ENCODE measurements at regions not wholly inside any gene's neighbourhood (a gene's known extent, or its start where the extent isn't known, plus 50 kb on each side); places are given as distances from the start of the nearest gene placed in this dataset.

- no peaks in the 10 kb centered on the region for H3K79me2 ChIP-seq (ENCODE audit: insufficient read depth, low read depth, low read length)
- TF ChIP-seq CTCF (conservative IDR thresholded peaks at IDR 0.05; ENCODE audit: low read length) (no peak), EZH2phosphoT487 (IDR thresholded peaks at IDR 0.05; ENCODE audit: borderline replicate concordance, low read depth, low read length) (no peak)
- H3K9me2 ChIP-seq (ENCODE audit: insufficient read depth, low read length): no peaks in the 10 kb centered on the region
- intact Hi-C loops (cut with micrococcal nuclease; ENCODE audit: unreplicated experiment): no loop called here
- no peak overlapping the region for H2AFZ ChIP-seq (ENCODE audit: low read length)
- no peak overlapping the region for H3K27ac ChIP-seq (ENCODE audit: low read depth, low read length, poor library complexity, severe bottlenecking)
- H4K20me1 ChIP-seq (ENCODE audit: insufficient read depth, low read length): no peaks in the 10 kb centered on the region
- no peaks in the 10 kb centered on the region for H3K36me3 ChIP-seq (ENCODE audit: insufficient read depth, low read length)
- H3K4me2 ChIP-seq (ENCODE audit: low read length): no peak overlapping the region
- CTCF ChIA-PET (ENCODE audit: unreplicated experiment): no interaction called here
- H3K4me3 ChIP-seq (ENCODE audit: low read depth, low read length, poor library complexity, severe bottlenecking): no peak overlapping the region
- DNase-seq (ENCODE audit: low spot score): no peak
- no TSS peak for BruUV-seq (replicated peaks)
- H3K4me1 ChIP-seq (ENCODE audit: insufficient read depth, low read length, poor library complexity, severe bottlenecking): no peaks in the 10 kb centered on the region
- POLR2A ChIA-PET: no interaction called here
- no peaks in the 10 kb centered on the region for H3K9me3 ChIP-seq (ENCODE audit: low read length)
Observed at GRCh38 chr5:166781737-166782136, 1509.7 kb upstream of the WWC1 start.

- no peaks in the 10 kb centered on the region for H3K9me3 ChIP-seq (ENCODE audit: low read length)
- H2AFZ ChIP-seq (ENCODE audit: low read length): no peak overlapping the region
- TF ChIP-seq EZH2phosphoT487 (IDR thresholded peaks at IDR 0.05; ENCODE audit: borderline replicate concordance, low read depth, low read length): no peak
- no peak for TF ChIP-seq CTCF (conservative IDR thresholded peaks at IDR 0.05; ENCODE audit: low read length)
- H3K79me2 ChIP-seq (ENCODE audit: insufficient read depth, low read depth, low read length): no peaks in the 10 kb centered on the region
- H3K4me2 ChIP-seq (ENCODE audit: low read length): no peak overlapping the region
- no peaks in the 10 kb centered on the region for H3K36me3 ChIP-seq (ENCODE audit: insufficient read depth, low read length)
- no peaks in the 10 kb centered on the region for H3K4me1 ChIP-seq (ENCODE audit: insufficient read depth, low read length, poor library complexity, severe bottlenecking)
- H3K4me3 ChIP-seq (ENCODE audit: low read depth, low read length, poor library complexity, severe bottlenecking): no peak overlapping the region
- no peak overlapping the region for H3K27ac ChIP-seq (ENCODE audit: low read depth, low read length, poor library complexity, severe bottlenecking)
- no peaks in the 10 kb centered on the region for H3K9me2 ChIP-seq (ENCODE audit: insufficient read depth, low read length)
- ChIA-PET POLR2A (no interaction called here), CTCF (ENCODE audit: unreplicated experiment) (no interaction called here)
- intact Hi-C loops (cut with micrococcal nuclease; ENCODE audit: unreplicated experiment): no loop called here
- no peak for DNase-seq (ENCODE audit: low spot score)
- no peaks in the 10 kb centered on the region for H4K20me1 ChIP-seq (ENCODE audit: insufficient read depth, low read length)
- no TSS peak for BruUV-seq (replicated peaks)
Observed at GRCh38 chr5:166784545-166785078, 1506.8 kb upstream of the WWC1 start.

GRCh38 chr5:166786178-166786577 is 1505.3 kb upstream of the WWC1 start:
- TF ChIP-seq CTCF (conservative IDR thresholded peaks at IDR 0.05; ENCODE audit: low read length): no peak
- TF ChIP-seq EZH2phosphoT487 (IDR thresholded peaks at IDR 0.05; ENCODE audit: borderline replicate concordance, low read depth, low read length): no peak
- Histone ChIP-seq H3K9me3 (ENCODE audit: low read length) (no peaks in the 10 kb centered on the region), H3K9me2 (ENCODE audit: insufficient read depth, low read length) (no peaks in the 10 kb centered on the region), H3K36me3 (ENCODE audit: insufficient read depth, low read length) (no peaks in the 10 kb centered on the region), H3K27ac (ENCODE audit: low read depth, low read length, poor library complexity, severe bottlenecking) (no peak overlapping the region), H3K79me2 (ENCODE audit: insufficient read depth, low read depth, low read length) (no peaks in the 10 kb centered on the region), H4K20me1 (ENCODE audit: insufficient read depth, low read length) (no peaks in the 10 kb centered on the region), H2AFZ (ENCODE audit: low read length) (no peak overlapping the region), H3K4me2 (ENCODE audit: low read length) (no peak overlapping the region), H3K4me3 (ENCODE audit: low read depth, low read length, poor library complexity, severe bottlenecking) (no peak overlapping the region), H3K4me1 (ENCODE audit: insufficient read depth, low read length, poor library complexity, severe bottlenecking) (no peaks in the 10 kb centered on the region)
- ChIA-PET CTCF (ENCODE audit: unreplicated experiment) (no interaction called here), POLR2A (interaction anchor here (1.3 kb wide), 1 partner anchor 9 kb away, joined by 5 read pairs; no protein-coding TSS in a partner anchor)
- intact Hi-C loops (cut with micrococcal nuclease; ENCODE audit: unreplicated experiment): no loop called here
- DNase-seq (ENCODE audit: low spot score): no peak
- BruUV-seq (replicated peaks): no TSS peak
